ENCODE measurements at regions not wholly inside any gene's neighbourhood (a gene's known extent, or its start where the extent isn't known, plus 50 kb on each side); places are given as distances from the start of the nearest gene placed in this dataset.
"Not testable (repeated sequence)": the region's sequence is repeated elsewhere in the genome, so short reads cannot be mapped to it uniquely, and the experiment has no call there.

DNA sequence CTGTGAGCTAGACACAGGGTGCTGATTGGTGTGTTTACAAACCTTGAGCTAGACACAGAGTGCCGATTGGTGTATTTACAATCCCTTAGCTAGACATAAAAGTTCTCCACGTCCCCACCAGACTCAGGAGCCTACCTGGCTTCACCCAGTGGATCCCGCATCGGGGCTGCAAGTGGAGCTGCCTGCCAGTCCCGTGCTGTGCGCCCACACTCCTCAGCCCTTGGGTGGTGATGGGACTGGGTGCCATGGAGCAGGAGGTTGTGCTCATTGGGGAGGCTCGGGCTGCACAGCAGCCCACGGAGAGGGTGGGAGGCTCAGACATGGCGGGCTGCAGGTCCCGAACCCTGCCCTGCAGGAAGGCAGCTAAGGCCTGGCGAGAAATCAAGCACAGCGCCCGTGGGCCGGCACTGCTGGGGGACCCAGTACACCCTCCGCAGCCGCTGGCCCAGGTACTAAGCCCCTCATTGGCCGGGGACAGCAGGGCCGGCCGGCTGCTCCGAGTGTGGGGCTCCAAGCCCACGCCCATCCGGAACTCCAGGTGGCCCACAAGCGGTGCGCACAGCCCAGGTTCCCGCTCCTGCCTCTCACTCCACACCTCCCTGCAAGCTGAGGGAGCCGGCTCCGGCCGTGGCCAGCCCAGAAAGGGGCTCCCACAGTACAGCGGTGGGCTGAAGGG lies 158.6 kb downstream of the SPIN4 start:
- POLR2A ChIA-PET; DNase-seq (ENCODE audit: low read depth, low spot score); H3K27me3 ChIP-seq (ENCODE audit: control insufficient read depth, insufficient read depth, low read length); H3K4me3 ChIP-seq (ENCODE audit: low read depth, low read length); H3K27ac ChIP-seq (ENCODE audit: low read depth, low read length); H3K9me3 ChIP-seq (ENCODE audit: control insufficient read depth, insufficient read depth, low read length); CTCF ChIA-PET: not testable (repeated sequence)

DNA sequence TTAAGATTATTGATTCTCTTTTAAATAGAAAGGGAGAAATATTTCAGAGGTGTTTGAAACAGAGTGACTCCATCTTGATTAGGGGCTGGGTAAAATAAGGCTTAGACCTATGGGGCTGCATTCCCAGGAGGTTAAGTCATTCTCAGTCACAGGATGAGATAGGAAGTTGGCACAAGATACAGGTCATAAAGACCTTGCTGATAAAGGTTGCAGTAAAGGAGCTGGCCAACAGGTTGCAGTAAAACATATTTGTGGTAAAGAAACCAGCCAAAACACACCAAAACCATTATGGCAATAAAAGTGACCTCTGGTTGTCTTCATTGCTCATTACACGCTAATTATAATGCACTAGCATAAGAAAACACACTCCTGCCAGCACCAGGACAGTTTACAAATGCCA lies 165.0 kb downstream of the SPIN4 start:
- POLR2A ChIA-PET, result no interaction called here
- no peaks in the 10 kb centered on the region for H3K27me3 ChIP-seq (ENCODE audit: control insufficient read depth, insufficient read depth, low read length)
- TF ChIP-seq, protein P1, sequence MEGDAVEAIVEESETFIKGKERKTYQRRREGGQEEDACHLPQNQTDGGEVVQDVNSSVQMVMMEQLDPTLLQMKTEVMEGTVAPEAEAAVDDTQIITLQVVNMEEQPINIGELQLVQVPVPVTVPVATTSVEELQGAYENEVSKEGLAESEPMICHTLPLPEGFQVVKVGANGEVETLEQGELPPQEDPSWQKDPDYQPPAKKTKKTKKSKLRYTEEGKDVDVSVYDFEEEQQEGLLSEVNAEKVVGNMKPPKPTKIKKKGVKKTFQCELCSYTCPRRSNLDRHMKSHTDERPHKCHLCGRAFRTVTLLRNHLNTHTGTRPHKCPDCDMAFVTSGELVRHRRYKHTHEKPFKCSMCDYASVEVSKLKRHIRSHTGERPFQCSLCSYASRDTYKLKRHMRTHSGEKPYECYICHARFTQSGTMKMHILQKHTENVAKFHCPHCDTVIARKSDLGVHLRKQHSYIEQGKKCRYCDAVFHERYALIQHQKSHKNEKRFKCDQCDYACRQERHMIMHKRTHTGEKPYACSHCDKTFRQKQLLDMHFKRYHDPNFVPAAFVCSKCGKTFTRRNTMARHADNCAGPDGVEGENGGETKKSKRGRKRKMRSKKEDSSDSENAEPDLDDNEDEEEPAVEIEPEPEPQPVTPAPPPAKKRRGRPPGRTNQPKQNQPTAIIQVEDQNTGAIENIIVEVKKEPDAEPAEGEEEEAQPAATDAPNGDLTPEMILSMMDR (IDR thresholded peaks at IDR 0.05; ENCODE audit: low read depth, low read length), result no peak
- H3K9me3 ChIP-seq (ENCODE audit: control insufficient read depth, insufficient read depth, low read length), result no peaks in the 10 kb centered on the region
- no peak overlapping the region for H3K27ac ChIP-seq (ENCODE audit: low read depth, low read length)
- no peak for DNase-seq (ENCODE audit: low read depth, low spot score)
- no peak overlapping the region for H3K4me3 ChIP-seq (ENCODE audit: low read depth, low read length)
- CTCF ChIA-PET, result no interaction called here

DNA sequence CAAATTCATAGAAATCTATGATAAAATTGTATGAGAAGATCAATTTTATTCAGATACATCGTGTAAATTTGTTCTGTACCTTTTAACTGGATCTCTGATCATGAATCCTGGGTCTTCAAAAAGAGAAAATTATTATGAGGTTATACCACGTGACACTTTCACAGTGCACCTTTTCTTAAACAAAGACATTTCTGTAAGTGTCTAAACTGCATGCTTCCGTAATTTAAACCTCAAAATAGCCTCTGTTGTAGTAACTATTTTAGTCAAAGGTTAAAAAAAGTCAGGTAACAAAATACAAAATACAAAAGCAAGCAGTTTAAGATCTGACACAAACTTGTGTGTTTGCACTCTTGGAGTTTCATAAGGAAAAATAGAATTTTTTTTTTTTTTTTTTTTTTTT lies 171.3 kb downstream of the SPIN4 start:
- CTCF ChIA-PET; H3K27me3 ChIP-seq (ENCODE audit: control insufficient read depth, insufficient read depth, low read length); H3K4me3 ChIP-seq (ENCODE audit: low read depth, low read length); POLR2A ChIA-PET; H3K27ac ChIP-seq (ENCODE audit: low read depth, low read length); DNase-seq (ENCODE audit: low read depth, low spot score); H3K9me3 ChIP-seq (ENCODE audit: control insufficient read depth, insufficient read depth, low read length): not testable (repeated sequence)

DNA sequence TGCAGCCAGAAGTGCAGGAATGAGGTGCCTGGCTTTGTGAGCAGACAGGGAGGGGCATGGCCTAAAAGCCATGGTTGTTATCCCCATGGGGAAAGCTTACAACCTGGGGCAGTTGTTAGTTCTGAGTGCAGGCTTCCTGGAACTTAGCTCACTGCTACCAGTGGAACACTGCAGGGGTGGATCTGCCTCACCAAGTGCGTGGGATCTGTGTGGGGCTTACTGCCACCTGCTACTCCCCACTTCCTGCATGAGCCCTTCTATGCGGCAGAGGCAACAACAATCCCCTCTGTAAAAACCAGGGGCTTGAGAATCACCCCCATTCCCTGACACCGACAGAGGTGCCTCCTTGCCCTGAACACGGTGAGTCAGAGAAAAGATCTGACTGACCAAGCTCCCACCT lies 174.6 kb downstream of the SPIN4 start:
- POLR2A ChIA-PET; H3K4me3 ChIP-seq (ENCODE audit: low read depth, low read length); CTCF ChIA-PET; DNase-seq (ENCODE audit: low read depth, low spot score); H3K27ac ChIP-seq (ENCODE audit: low read depth, low read length); H3K27me3 ChIP-seq (ENCODE audit: control insufficient read depth, insufficient read depth, low read length); H3K9me3 ChIP-seq (ENCODE audit: control insufficient read depth, insufficient read depth, low read length): not testable (repeated sequence)

DNA sequence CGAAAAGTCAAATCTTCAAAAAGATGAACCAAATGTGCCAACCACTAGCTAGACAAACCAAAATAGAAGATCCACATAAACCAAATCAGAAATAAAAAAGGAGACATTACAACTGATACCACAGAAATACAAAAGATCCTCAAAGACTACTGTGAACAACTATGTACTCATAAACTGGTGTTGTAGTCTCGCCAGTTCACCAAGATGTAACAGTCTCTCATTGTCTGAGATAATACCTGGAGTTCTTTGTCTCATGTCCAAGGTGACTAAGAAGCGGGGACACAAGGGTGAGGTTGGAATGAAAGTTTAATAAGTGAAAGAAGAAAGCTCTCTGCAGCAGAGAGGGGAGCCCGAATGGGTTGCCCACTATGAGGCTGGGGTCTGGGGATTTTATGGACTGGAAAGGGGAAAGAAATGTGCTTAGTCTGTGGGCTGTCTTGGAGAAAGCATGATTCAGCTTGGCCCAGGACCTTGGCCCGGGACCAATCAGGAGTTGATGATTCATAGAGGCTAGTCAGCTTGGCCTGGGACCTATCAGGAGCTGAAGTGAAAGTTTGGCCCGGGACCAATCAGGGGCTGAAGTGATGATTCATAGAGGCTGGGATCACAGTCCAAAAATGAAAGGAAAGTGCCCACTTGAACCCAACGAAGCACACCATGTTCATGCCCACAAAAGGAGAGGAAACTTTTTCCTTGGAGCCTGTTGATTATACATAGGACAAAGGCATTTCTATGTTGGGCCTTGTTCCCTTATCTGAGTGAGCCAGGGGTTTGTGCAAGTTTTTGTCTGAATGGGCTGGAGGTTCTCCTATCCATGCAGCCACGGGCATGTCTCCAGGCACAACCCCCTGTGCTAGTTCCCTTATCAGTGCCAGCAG lies 177.1 kb downstream of the SPIN4 start:
- H3K27ac ChIP-seq (ENCODE audit: low read depth, low read length); H3K9me3 ChIP-seq (ENCODE audit: control insufficient read depth, insufficient read depth, low read length); DNase-seq (ENCODE audit: low read depth, low spot score); CTCF ChIA-PET; POLR2A ChIA-PET; H3K4me3 ChIP-seq (ENCODE audit: low read depth, low read length); H3K27me3 ChIP-seq (ENCODE audit: control insufficient read depth, insufficient read depth, low read length): not testable (repeated sequence)

DNA sequence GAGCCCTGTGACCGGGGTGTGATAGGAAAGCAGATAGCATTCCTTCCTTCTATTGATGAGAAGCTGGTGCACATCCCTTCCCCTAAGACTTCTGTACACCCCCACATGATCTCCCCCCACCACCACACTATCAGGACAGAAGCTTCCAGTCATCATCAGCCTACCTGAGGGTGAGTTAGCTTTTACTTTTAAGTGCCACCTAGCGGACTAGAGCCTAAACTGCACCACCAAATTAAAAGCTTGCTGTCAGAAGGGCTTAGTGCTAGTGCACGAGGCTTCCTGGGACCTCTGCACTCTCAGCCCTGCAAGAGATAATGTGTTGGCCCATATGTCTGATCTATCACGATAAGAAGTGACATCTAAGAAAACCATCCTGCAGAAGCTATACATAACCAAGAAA lies 181.7 kb downstream of the SPIN4 start:
- POLR2A ChIA-PET; H3K27ac ChIP-seq (ENCODE audit: low read depth, low read length); H3K4me3 ChIP-seq (ENCODE audit: low read depth, low read length); H3K27me3 ChIP-seq (ENCODE audit: control insufficient read depth, insufficient read depth, low read length); DNase-seq (ENCODE audit: low read depth, low spot score); CTCF ChIA-PET; H3K9me3 ChIP-seq (ENCODE audit: control insufficient read depth, insufficient read depth, low read length): not testable (repeated sequence)

DNA sequence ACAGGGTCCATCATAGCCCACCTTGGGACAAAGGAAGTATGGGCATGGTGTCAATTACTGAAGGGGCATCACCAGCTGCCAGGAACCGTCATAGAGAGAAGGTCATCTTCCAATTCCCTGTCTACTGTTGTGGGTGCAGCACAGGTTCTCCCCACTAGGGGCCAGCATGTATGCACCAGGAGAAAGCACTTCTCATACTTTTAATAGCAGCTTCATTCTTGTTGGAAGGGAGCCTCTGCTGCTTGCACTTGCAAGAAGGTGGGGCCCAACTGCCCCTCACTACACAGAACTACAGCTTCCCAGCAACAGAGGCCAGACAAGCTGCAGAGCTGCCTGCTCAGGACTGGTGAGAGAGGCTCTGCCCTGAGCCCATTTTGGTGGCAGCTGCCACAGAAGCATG lies 182.2 kb downstream of the SPIN4 start:
- POLR2A ChIA-PET; H3K27ac ChIP-seq (ENCODE audit: low read depth, low read length); DNase-seq (ENCODE audit: low read depth, low spot score); H3K9me3 ChIP-seq (ENCODE audit: control insufficient read depth, insufficient read depth, low read length); CTCF ChIA-PET; H3K27me3 ChIP-seq (ENCODE audit: control insufficient read depth, insufficient read depth, low read length); H3K4me3 ChIP-seq (ENCODE audit: low read depth, low read length): not testable (repeated sequence)

DNA sequence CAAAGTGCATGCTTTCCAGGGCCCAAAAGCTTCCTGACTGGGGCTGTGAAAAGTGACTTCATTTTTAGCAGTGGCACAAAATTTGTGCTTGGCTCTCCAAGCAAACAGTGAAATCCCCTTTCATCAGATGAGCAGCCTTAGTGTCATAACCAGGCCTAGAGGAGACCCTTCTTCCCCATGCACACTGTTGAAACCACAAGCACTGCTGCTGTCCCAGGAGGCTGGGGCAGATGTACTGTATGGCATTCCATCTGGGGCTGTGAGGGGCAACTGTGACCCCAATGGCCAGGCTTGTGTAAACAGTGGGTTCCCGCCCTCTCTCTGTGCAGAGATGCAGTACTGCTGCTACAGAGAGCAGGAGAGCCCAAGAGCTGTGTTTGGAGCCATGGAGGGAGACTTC lies 184.1 kb downstream of the SPIN4 start:
- H3K27ac ChIP-seq (ENCODE audit: low read depth, low read length); CTCF ChIA-PET; H3K27me3 ChIP-seq (ENCODE audit: control insufficient read depth, insufficient read depth, low read length); H3K9me3 ChIP-seq (ENCODE audit: control insufficient read depth, insufficient read depth, low read length); POLR2A ChIA-PET; H3K4me3 ChIP-seq (ENCODE audit: low read depth, low read length); DNase-seq (ENCODE audit: low read depth, low spot score): not testable (repeated sequence)

DNA sequence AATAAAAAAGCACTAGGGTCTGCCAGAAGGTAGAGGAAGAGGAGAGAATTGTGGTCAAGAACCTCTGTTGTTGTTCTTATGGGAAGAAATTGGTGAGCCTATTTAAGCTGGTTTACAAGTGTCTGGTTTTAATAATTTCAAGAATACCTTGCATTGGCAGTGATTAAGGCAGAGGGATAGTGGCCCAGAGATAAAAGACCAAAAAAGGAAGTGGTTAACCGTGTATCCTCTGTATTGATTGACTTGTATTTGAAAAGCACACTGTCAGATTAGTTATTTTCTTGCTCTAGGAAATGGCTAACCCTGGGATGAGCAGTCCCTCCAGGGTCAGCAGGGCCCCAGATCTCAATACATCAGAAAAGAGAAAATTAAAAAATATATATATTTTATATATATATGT lies 190.1 kb downstream of the SPIN4 start:
- H3K27ac ChIP-seq (ENCODE audit: low read depth, low read length), result not testable (repeated sequence)

DNA sequence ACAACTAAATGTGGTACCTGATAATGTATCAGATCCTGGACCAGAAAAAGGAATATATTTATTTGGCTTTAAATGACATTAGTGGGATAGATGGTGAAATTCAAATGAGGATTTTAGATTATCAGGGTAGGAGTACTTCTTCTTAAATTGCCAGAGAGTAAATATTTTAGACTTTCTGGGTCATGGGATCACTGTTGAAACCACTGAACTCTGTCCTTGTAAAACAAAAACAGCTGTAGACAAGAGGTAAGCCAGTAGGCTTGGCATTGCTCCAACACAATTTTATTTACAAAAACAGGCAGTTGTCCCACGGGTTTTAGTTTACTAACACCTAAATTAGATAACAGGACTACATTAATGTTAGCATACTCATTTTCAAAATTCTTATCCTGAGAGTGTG lies 190.8 kb downstream of the SPIN4 start:
- H3K9me3 ChIP-seq (ENCODE audit: control insufficient read depth, insufficient read depth, low read length); H3K27me3 ChIP-seq (ENCODE audit: control insufficient read depth, insufficient read depth, low read length); POLR2A ChIA-PET; CTCF ChIA-PET; H3K27ac ChIP-seq (ENCODE audit: low read depth, low read length); H3K4me3 ChIP-seq (ENCODE audit: low read depth, low read length); DNase-seq (ENCODE audit: low read depth, low spot score): not testable (repeated sequence)

More for the DNA sequence above, 190.1 kb downstream of the SPIN4 start:
- H3K9me3 ChIP-seq (ENCODE audit: control insufficient read depth, insufficient read depth, low read length); POLR2A ChIA-PET; H3K4me3 ChIP-seq (ENCODE audit: low read depth, low read length); CTCF ChIA-PET; H3K27me3 ChIP-seq (ENCODE audit: control insufficient read depth, insufficient read depth, low read length); DNase-seq (ENCODE audit: low read depth, low spot score): not testable (repeated sequence)

DNA sequence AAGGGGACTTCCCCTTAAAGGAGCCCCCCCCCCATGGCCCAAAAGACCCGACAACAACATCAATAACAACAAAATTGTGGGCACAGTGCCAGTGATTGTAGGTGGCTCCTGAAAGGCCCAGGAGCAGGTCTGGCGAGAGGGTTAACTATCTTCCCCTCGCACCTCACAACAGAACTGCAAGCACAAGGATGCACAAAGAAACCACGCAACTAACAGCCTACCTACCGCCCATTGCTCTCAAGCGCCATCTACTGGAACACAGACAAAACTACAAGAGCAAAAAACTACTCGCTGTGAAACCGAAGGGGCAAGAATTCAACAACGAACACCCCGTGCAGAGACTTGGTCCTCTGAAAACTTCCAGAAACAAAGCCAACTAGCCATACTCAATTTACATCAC lies 205.6 kb downstream of the SPIN4 start:
- H3K9me3 ChIP-seq (ENCODE audit: control insufficient read depth, insufficient read depth, low read length); POLR2A ChIA-PET; H3K27me3 ChIP-seq (ENCODE audit: control insufficient read depth, insufficient read depth, low read length); DNase-seq (ENCODE audit: low read depth, low spot score); H3K27ac ChIP-seq (ENCODE audit: low read depth, low read length); H3K4me3 ChIP-seq (ENCODE audit: low read depth, low read length); CTCF ChIA-PET: not testable (repeated sequence)
